T-cell (primary cell): ENCODE measurements at regions not wholly inside any gene's neighbourhood (a gene's known extent, or its start where the extent isn't known, plus 50 kb on each side); places are given as distances from the start of the nearest gene placed in this dataset.

Experiments
- ATAC-seq, 4 experiments: fragments of 200-7000 bp in 3 of 4; fragments of 150-1000 bp in 1 of 4; cut with Tn5 transposase; replicated peaks in 1 of 4; 1 replicate in 3 of 4; 2 replicates in 1 of 4; pipeline ENCODE4 v1.10.0; 2021; ENCODE audit warnings: moderate library complexity in 3 of 4, mild to moderate bottlenecking in 2 of 4, moderate number of reproducible peaks in 1 of 4
- CTCF ChIA-PET, 2 donors: fragments of 300-600 bp; sonication (Branson Sonifier 250); formaldehyde crosslinking; loops; one replicate each; lab custom pipeline; 2022; ENCODE audit warnings: antibody characterized with exemption in 2 of 2; lab: Charles Lee
- POLR2A ChIA-PET, 2 donors: fragments of 300-600 bp; sonication (Branson Sonifier 250); formaldehyde crosslinking; loops; one replicate each; lab custom pipeline; 2022; ENCODE audit warnings: antibody characterized with exemption in 2 of 2; lab: Charles Lee
- DNase-seq, 35 experiments: peaks; one replicate each; pipeline versions ENCODE4 v3.0.0 to v3.0.0-alpha.2; 2013 to 2023
- H3K27ac ChIP-seq: one replicate; pipeline ENCODE4 v1.5.1; 2013; ENCODE audit warnings: low read length
- H3K27me3 ChIP-seq, 2 experiments: replicated peaks in 1 of 2; 1 replicate in 1 of 2; 2 replicates in 1 of 2; pipeline versions ENCODE4 v1.6.1 to v1.7.0; 2013; ENCODE audit warnings: low read length in 1 of 2, mixed read lengths in 1 of 2; ENCODE audit not compliant: control insufficient read depth in 2 of 2, insufficient read depth in 2 of 2; ENCODE audit errors: extremely low read depth in 1 of 2
- H3K36me3 ChIP-seq, 2 donors: 1 replicate in 1 of 2; 2 replicates in 1 of 2; pipeline versions ENCODE4 v1.6.1 to v1.7.0; 2013; ENCODE audit warnings: low read length in 1 of 2; ENCODE audit not compliant: control insufficient read depth in 2 of 2, insufficient read depth in 1 of 2; ENCODE audit errors: extremely low read depth in 1 of 2
- H3K4me1 ChIP-seq, 2 experiments: 1 replicate in 1 of 2; 2 replicates in 1 of 2; pipeline versions ENCODE4 v1.6.1 to v1.7.0; 2013; ENCODE audit warnings: low read length in 2 of 2, mixed read lengths in 1 of 2; ENCODE audit not compliant: insufficient read depth in 2 of 2, control insufficient read depth in 1 of 2; ENCODE audit errors: extremely low read depth in 1 of 2
- H3K4me3 ChIP-seq, 2 donors: 1 replicate in 1 of 2; 2 replicates in 1 of 2; pipeline versions ENCODE4 v1.5.1 to v1.7.0; 2013; ENCODE audit warnings: mild to moderate bottlenecking in 2 of 2, low read length in 1 of 2, moderate library complexity in 1 of 2; ENCODE audit not compliant: control insufficient read depth in 1 of 2; ENCODE audit errors: extremely low read depth in 1 of 2
- H3K9me3 ChIP-seq: 2 replicates; pipeline ENCODE4 v1.7.0; 2013
- H3K27ac Mint-ChIP-seq, 2 donors: one replicate each; pipeline ENCODE4 v1.8.0; 2020 to 2021; ENCODE audit warnings: mild to moderate bottlenecking in 2 of 2, mixed read lengths in 2 of 2
- H3K27me3 Mint-ChIP-seq, 2 donors: one replicate each; pipeline ENCODE4 v1.8.0; 2021 to 2022; ENCODE audit warnings: mixed read lengths in 2 of 2
- H3K36me3 Mint-ChIP-seq: one replicate; pipeline ENCODE4 v1.8.0; 2021; ENCODE audit warnings: mixed read lengths
- H3K4me1 Mint-ChIP-seq, 3 donors: one replicate each; pipeline ENCODE4 v1.8.0; 2020 to 2022; ENCODE audit warnings: mixed read lengths in 3 of 3, mild to moderate bottlenecking in 1 of 3
- H3K4me3 Mint-ChIP-seq, 3 donors: one replicate each; pipeline ENCODE4 v1.8.0; 2020 to 2022; ENCODE audit warnings: mild to moderate bottlenecking in 3 of 3, mixed read lengths in 3 of 3, moderate library complexity in 3 of 3
- H3K9me3 Mint-ChIP-seq, 3 donors: one replicate each; pipeline ENCODE4 v1.8.0; 2020 to 2022; ENCODE audit warnings: mixed read lengths in 3 of 3
- WGBS: methylation state at CpG from one replicate; pipeline ENCODE4 v1.1.5; 2013; ENCODE audit warnings: missing lambda C conversion rate; ENCODE audit not compliant: insufficient coverage; 5-methylcytosine and 5-hydroxymethylcytosine counted together

DNA sequence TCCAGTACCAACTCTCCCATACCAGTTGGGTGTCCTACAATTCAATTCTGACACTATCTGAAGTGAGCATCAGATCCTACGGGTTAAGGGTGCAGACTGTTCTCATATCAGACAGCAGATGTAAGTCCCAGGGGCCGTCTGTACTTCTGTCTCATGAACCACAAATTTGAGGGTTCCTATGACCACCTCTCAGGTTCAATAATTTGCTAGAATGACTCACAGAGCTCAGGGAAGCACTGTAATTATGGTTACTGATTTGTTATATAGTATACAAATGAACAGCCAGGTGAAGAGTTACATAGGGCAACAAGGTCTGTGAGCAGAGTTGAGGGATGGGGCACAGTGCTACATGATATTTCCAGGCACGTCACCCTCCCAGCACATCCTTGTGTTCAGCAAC is 499.1 kb downstream of the DMAC1 start:
- no peaks in the 10 kb centered on the region for H3K9me3 Mint-ChIP-seq
- CTCF ChIA-PET, result no interaction called here
- no peaks in the 10 kb centered on the region for H3K36me3 ChIP-seq
- no peaks in the 10 kb centered on the region for H3K4me1 ChIP-seq
- peaks cover 0 to 5% (median 3%) of the 10 kb centered on the region in 3 donors for H3K4me1 Mint-ChIP-seq
- H3K36me3 Mint-ChIP-seq, result no peaks in the 10 kb centered on the region
- POLR2A ChIA-PET, result no interaction called here
- H3K27me3 Mint-ChIP-seq, result peaks cover 10 to 18% of the 10 kb centered on the region in 2 donors
- DNase-seq (no peak), ATAC-seq (no peak)
- H3K4me3 ChIP-seq, result no peak overlapping the region
- H3K27ac ChIP-seq, result no peak overlapping the region
- no peak overlapping the region for H3K4me3 Mint-ChIP-seq
- no peak overlapping the region for H3K27ac Mint-ChIP-seq
- H3K27me3 ChIP-seq, result no peaks in the 10 kb centered on the region
- WGBS, result no CpG with 5 or more reads among the region's 3 CpGs
- no peaks in the 10 kb centered on the region for H3K9me3 ChIP-seq

DNA sequence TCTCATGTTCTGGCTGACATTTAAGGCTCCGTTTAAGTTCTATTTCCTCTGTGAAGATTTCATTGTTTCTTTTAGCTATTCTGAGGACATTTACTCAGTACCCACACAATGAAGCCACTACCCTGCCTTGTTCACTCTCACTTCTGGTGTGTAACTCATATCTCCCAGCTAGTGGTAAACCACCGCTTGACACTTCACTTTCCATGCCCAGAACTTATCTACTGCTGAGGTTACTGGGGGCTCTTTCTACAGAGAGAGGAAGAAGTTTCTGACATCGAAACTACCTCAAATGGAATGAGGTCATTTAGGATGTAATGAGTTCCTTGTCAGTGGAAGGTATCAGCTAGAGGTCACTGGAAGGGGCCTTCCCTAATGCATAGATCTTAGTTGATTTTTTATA is 501.5 kb downstream of the DMAC1 start:
- Mint-ChIP-seq H3K27ac (no peak overlapping the region), H3K4me1 (peaks cover 0 to 5% (median 3%) of the 10 kb centered on the region in 3 donors), H3K36me3 (no peaks in the 10 kb centered on the region), H3K9me3 (no peaks in the 10 kb centered on the region), H3K4me3 (no peak overlapping the region), H3K27me3 (peaks cover 3 to 9% of the 10 kb centered on the region in 2 donors)
- no peak overlapping the region for H3K27ac ChIP-seq
- POLR2A ChIA-PET, result no interaction called here
- H3K36me3 ChIP-seq, result no peaks in the 10 kb centered on the region
- no peaks in the 10 kb centered on the region for H3K9me3 ChIP-seq
- H3K4me3 ChIP-seq, result no peak overlapping the region
- CTCF ChIA-PET, result no interaction called here
- H3K27me3 ChIP-seq, result no peaks in the 10 kb centered on the region
- ATAC-seq (peak in 1 of 4 experiments; percentile 35), DNase-seq (peak in 1 of 35 experiments; percentile 2)
- no peaks in the 10 kb centered on the region for H3K4me1 ChIP-seq
- 0% methylated on average over 1 of the region's 3 CpGs for WGBS

DNA sequence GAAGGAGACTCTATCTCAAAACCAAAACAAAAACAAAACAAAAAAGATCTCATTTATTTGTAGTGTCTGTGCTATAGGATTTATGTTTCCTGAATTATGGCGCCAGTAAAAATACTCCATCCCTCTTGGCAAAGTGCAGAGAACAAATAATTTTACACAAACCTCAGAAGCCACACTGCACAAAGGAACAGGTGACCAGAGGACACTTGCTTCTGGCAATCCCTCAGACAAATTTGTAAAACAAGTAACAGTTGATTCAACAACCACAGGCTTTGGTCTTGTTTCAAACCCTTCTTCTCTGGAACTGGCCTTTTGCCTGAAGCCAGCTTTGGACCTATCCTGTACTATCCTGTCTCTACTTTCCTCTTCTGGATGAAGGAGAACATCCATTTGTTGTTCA is 502.1 kb downstream of the DMAC1 start:
- H3K27ac Mint-ChIP-seq, result no peak overlapping the region
- CTCF ChIA-PET, result no interaction called here
- no peaks in the 10 kb centered on the region for H3K36me3 Mint-ChIP-seq
- H3K27ac ChIP-seq, result no peak overlapping the region
- no peaks in the 10 kb centered on the region for H3K4me1 ChIP-seq
- POLR2A ChIA-PET, result no interaction called here
- no CpG with 5 or more reads among the region's 1 CpG for WGBS
- no peaks in the 10 kb centered on the region for H3K36me3 ChIP-seq
- H3K9me3 Mint-ChIP-seq, result no peaks in the 10 kb centered on the region
- H3K4me3 Mint-ChIP-seq, result no peak overlapping the region
- ATAC-seq, result no peak
- H3K4me3 ChIP-seq, result no peak overlapping the region
- no peaks in the 10 kb centered on the region for H3K27me3 ChIP-seq
- no peak for DNase-seq
- H3K27me3 Mint-ChIP-seq, result peaks cover 3 to 7% of the 10 kb centered on the region in 2 donors
- peaks cover 0 to 5% (median 3%) of the 10 kb centered on the region in 3 donors for H3K4me1 Mint-ChIP-seq
- H3K9me3 ChIP-seq, result no peaks in the 10 kb centered on the region

DNA sequence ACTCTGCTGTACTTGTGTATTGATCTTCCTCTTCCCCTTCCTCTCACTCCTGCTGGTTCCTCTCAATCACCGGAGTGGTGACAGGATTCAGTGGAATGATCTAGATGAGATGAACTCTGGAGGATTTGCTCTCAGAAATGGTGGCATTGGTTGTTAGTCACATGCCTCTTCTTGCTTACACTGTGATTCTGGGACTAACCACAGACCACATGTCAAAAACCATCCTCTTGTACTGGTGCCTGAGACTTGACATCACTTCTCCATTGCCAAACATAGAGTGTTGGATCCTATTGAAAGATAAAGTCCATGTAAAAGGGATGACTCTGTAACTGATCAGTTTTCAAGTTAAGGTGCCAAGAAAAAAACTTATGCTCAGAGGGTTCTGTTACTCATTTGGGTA is 506.5 kb downstream of the DMAC1 start:
- Histone ChIP-seq H3K36me3 (no peaks in the 10 kb centered on the region), H3K27ac (no peak overlapping the region), H3K4me3 (no peak overlapping the region), H3K9me3 (no peaks in the 10 kb centered on the region), H3K27me3 (no peaks in the 10 kb centered on the region), H3K4me1 (no peaks in the 10 kb centered on the region)
- no peak for DNase-seq
- WGBS, result no CpG with 5 or more reads among the region's 1 CpG
- Mint-ChIP-seq H3K4me1 (peaks cover 0 to 4% (median 2%) of the 10 kb centered on the region in 3 donors), H3K9me3 (no peaks in the 10 kb centered on the region), H3K27me3 (peaks cover 4 to 9% of the 10 kb centered on the region in 2 donors), H3K27ac (no peak overlapping the region), H3K4me3 (no peak overlapping the region), H3K36me3 (no peaks in the 10 kb centered on the region)
- CTCF ChIA-PET, result no interaction called here
- no peak for ATAC-seq
- POLR2A ChIA-PET, result interaction anchor here (0.6 to 0.7 kb wide), 2 partner anchors 94 to 1168 kb away, joined by 3 to 4 read pairs; no protein-coding TSS in a partner anchor

DNA sequence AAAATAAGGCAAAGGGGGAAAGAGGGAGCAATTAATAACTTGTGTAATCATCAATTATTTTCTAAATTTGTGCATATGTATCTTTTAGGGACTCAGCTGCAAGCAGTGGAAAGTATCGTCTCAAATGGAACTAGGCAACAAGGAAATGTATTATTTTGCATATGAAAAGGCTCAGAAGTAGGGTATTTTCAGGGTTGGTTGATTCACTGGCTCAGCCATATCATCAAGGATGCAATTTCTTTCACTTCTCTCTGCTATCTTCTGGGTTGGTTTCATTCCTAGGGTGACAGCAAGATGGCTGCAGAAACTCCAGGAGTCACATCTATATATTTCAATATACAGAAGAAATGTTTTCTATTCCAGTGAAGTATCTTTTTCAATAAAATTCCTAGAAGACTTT is 509.8 kb downstream of the DMAC1 start:
- Mint-ChIP-seq H3K4me3 (no peak overlapping the region), H3K36me3 (no peaks in the 10 kb centered on the region), H3K27ac (no peak overlapping the region), H3K27me3 (peaks cover 0 to 13% of the 10 kb centered on the region in 2 donors), H3K4me1 (no peaks in the 10 kb centered on the region), H3K9me3 (no peaks in the 10 kb centered on the region)
- Histone ChIP-seq H3K27me3 (no peaks in the 10 kb centered on the region), H3K4me3 (no peak overlapping the region), H3K36me3 (no peaks in the 10 kb centered on the region), H3K9me3 (no peaks in the 10 kb centered on the region), H3K4me1 (no peaks in the 10 kb centered on the region), H3K27ac (no peak overlapping the region)
- ATAC-seq (no peak), DNase-seq (no peak)
- WGBS, result no CpG with 5 or more reads among the region's 1 CpG
- CTCF ChIA-PET, result no interaction called here
- POLR2A ChIA-PET, result no interaction called here

DNA sequence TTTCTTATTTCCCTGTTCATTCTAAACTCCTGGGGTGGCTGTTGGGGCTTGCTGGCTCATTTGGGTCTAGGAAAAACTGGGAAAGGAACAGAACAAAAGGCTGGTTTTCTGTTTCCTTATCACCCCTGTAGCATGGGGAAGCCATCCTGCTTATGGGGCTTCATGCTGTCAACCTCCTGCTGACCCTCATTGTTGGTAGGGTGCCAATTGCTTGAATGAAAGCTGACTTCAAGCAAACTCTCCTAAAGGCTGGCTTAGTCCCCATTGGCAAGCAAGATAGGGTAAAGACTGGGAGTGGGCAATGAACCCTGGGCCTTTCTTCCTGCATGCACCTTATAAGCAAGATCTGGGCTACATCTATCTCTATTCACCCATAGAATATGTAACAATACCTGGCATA is 511.6 kb downstream of the DMAC1 start:
- Histone ChIP-seq H3K9me3 (no peaks in the 10 kb centered on the region), H3K27me3 (peaks cover 0 to 3% of the 10 kb centered on the region in 2 experiments), H3K27ac (no peak overlapping the region), H3K36me3 (no peaks in the 10 kb centered on the region), H3K4me1 (no peaks in the 10 kb centered on the region), H3K4me3 (no peak overlapping the region)
- CTCF ChIA-PET, result no interaction called here
- no peaks in the 10 kb centered on the region for H3K4me1 Mint-ChIP-seq
- H3K9me3 Mint-ChIP-seq, result no peaks in the 10 kb centered on the region
- H3K4me3 Mint-ChIP-seq, result no peak overlapping the region
- POLR2A ChIA-PET, result no interaction called here
- ATAC-seq (no peak), DNase-seq (no peak)
- H3K27me3 Mint-ChIP-seq, result peaks cover 0 to 16% of the 10 kb centered on the region in 2 donors
- no peaks in the 10 kb centered on the region for H3K36me3 Mint-ChIP-seq
- no peak overlapping the region for H3K27ac Mint-ChIP-seq

DNA sequence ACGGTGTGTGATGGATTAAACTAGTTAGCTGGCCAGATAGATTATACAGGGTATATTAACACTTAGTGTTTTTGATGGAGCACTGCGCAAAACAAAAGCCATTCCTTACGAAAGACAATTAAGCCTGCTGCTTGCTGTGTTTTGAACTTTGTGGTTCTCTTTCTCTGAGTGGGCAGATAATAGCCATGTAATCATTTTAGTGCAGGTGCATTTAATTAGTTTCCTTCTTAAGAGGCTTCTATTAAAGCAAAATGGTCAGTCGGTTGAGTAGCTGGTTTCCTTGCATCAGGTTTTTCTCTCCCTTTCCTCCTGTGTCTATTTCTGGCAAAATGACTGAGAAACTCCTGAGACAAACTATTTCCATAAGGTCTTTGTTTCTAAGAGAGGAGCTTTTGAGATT is 512.5 kb downstream of the DMAC1 start:
- ChIA-PET CTCF (no interaction called here), POLR2A (no interaction called here)
- no peak overlapping the region for H3K27ac ChIP-seq
- H3K4me1 Mint-ChIP-seq, result no peaks in the 10 kb centered on the region
- H3K27me3 ChIP-seq, result peaks cover 0 to 3% of the 10 kb centered on the region in 2 experiments
- no peak overlapping the region for H3K4me3 ChIP-seq
- no peaks in the 10 kb centered on the region for H3K9me3 ChIP-seq
- peaks cover 0 to 3% (median 0%) of the 10 kb centered on the region in 3 donors for H3K9me3 Mint-ChIP-seq
- peaks cover 0 to 16% of the 10 kb centered on the region in 2 donors for H3K27me3 Mint-ChIP-seq
- DNase-seq, result no peak
- H3K36me3 Mint-ChIP-seq, result no peaks in the 10 kb centered on the region
- no peak for ATAC-seq
- no peak overlapping the region for H3K4me3 Mint-ChIP-seq
- H3K4me1 ChIP-seq, result no peaks in the 10 kb centered on the region
- no peak overlapping the region for H3K27ac Mint-ChIP-seq
- no peaks in the 10 kb centered on the region for H3K36me3 ChIP-seq
- WGBS, result 100% methylated on average over 2 of the region's 4 CpGs
